K562 (cell line): ENCODE measurements at regions not wholly inside any gene's neighbourhood (a gene's known extent, or its start where the extent isn't known, plus 50 kb on each side); places are given as distances from the start of the nearest gene placed in this dataset.

ENCODE experiments used
- ATAC-seq: fragments of 200-7000 bp; cut with Tn5 transposase; 3 replicates; pipeline ENCODE4 v1.9.1; 2020; ENCODE audit warnings: moderate library complexity
- BruUV-seq: library from RNA; stranded (reverse); fragments of 400-500 nt; replicated peaks from 2 replicates; lab custom pipeline; 2021; lab: Mats Ljungman, UMichigan
- CTCF ChIA-PET: fragments of 300-600 bp; formaldehyde crosslinking; extraction: SDS; loops from one replicate; lab custom pipeline; 2021; ENCODE audit warnings: low intra/inter-chr PET ratio; lab: Yijun Ruan, JAX
- POLR2A ChIA-PET: fragments of 300-600, 350-650 bp; sonication (Branson Sonifier 250); formaldehyde crosslinking; extraction: SDS; loops from one replicate; lab custom pipeline; 2021; ENCODE audit warnings: antibody characterized with exemption, inconsistent platforms; lab: Yijun Ruan, JAX
- DNase-seq, 4 experiments: peaks; one replicate each; pipeline versions ENCODE4 v3.0.0 to v3.0.0-alpha.2; 2011 to 2018; ENCODE audit warnings: low spot score in 3 of 4, mixed read lengths in 3 of 4; ENCODE audit errors: extremely low read depth in 1 of 4
- FAIRE-seq: peaks from 2 replicates; lab custom pipeline; 2011; peaks lifted over from hg19 to GRCh38; lab: Jason Lieb, UNC
- H2AFZ ChIP-seq: 2 replicates; pipeline ENCODE4 v1.6.0; 2011; ENCODE audit warnings: low read depth, low read length, control low read depth, inconsistent platforms
- H3K27ac ChIP-seq: fragments of 200-600 bp; 3 replicates; pipeline ENCODE4 v1.8.0; 2011; ENCODE audit warnings: low read depth, mild to moderate bottlenecking, control low read depth, inconsistent platforms, low read length, moderate library complexity, mixed read lengths; ENCODE audit errors: extremely low read depth
- H3K27me3 ChIP-seq, 2 experiments: fragments of 300-600 bp in 1 of 2; 2 replicates in 1 of 2; 3 replicates in 1 of 2; pipeline versions ENCODE4 v1.6.0 to v1.8.0; 2011; ENCODE audit warnings: inconsistent platforms in 2 of 2, low read length in 2 of 2, mild to moderate bottlenecking in 1 of 2, mixed read lengths in 1 of 2, moderate library complexity in 1 of 2; ENCODE audit not compliant: control insufficient read depth in 2 of 2, insufficient read depth in 2 of 2
- H3K36me3 ChIP-seq: fragments of 300-600 bp; 3 replicates; pipeline ENCODE4 v1.8.0; 2011; ENCODE audit warnings: mild to moderate bottlenecking, low read length, inconsistent platforms; ENCODE audit not compliant: control insufficient read depth, insufficient read depth
- H3K4me1 ChIP-seq, 2 experiments: fragments of 200-600 bp in 1 of 2; replicated peaks in 1 of 2; 2 replicates in 1 of 2; 3 replicates in 1 of 2; pipeline versions ENCODE4 v1.5.1 to v1.8.0; 2011; ENCODE audit warnings: inconsistent platforms in 2 of 2, low read length in 2 of 2, mild to moderate bottlenecking in 1 of 2, mixed read lengths in 1 of 2, moderate library complexity in 1 of 2; ENCODE audit not compliant: control insufficient read depth in 2 of 2, insufficient read depth in 2 of 2
- H3K4me2 ChIP-seq: 2 replicates; pipeline ENCODE4 v1.6.1; 2011; ENCODE audit warnings: low read length, control low read depth, inconsistent platforms, mixed read lengths; ENCODE audit not compliant: insufficient read depth
- H3K4me3 ChIP-seq: fragments of 200-600 bp; sonication (generic), shearing (Covaris generic); 2 replicates; pipeline ENCODE4 v1.5.1; 2016; ENCODE audit warnings: control low read depth, inconsistent platforms
- H3K79me2 ChIP-seq: fragments of 200-600 bp; 3 replicates; pipeline ENCODE4 v1.8.0; 2011; ENCODE audit warnings: low read length, inconsistent platforms; ENCODE audit not compliant: control insufficient read depth, insufficient read depth
- H3K9ac ChIP-seq, 2 experiments: 2 replicates each; pipeline versions ENCODE4 v1.6.0 to v1.6.1; 2011; ENCODE audit warnings: low read depth in 2 of 2, low read length in 2 of 2, control low read depth in 1 of 2, inconsistent platforms in 1 of 2, mild to moderate bottlenecking in 1 of 2, mixed read lengths in 1 of 2; ENCODE audit not compliant: insufficient read depth in 1 of 2
- H3K9me1 ChIP-seq: one replicate; pipeline ENCODE4 v1.6.0; 2011; ENCODE audit warnings: inconsistent platforms, mild to moderate bottlenecking, low read length, moderate library complexity; ENCODE audit not compliant: control insufficient read depth, insufficient read depth
- H3K9me3 ChIP-seq: replicated peaks from 2 replicates; pipeline ENCODE4 v1.5.1; 2011; ENCODE audit warnings: low read depth, low read length, inconsistent platforms; ENCODE audit not compliant: control insufficient read depth, insufficient read depth
- H4K20me1 ChIP-seq: replicated peaks from 2 replicates; pipeline ENCODE4 v1.6.1; 2011; ENCODE audit warnings: low read length, inconsistent platforms, mixed read lengths; ENCODE audit not compliant: control insufficient read depth, insufficient read depth
- CCAR2 ChIP-seq: fragments of 200-400 bp; formaldehyde crosslinking; IDR thresholded peaks from 2 replicates; pipeline ENCODE4 v1.6.1; 2017; ENCODE audit warnings: mild to moderate bottlenecking, low read depth, low read length
- CHD2 ChIP-seq: IDR thresholded peaks from 2 replicates; pipeline ENCODE4 v1.6.1; 2011; ENCODE audit warnings: low read depth, low read length
- CREB3 ChIP-seq: fragments of 450-650 bp; conservative IDR thresholded peaks from 2 replicates; pipeline ENCODE4 v1.6.1; 2016; ENCODE audit warnings: missing genetic modification characterization, low read depth, mild to moderate bottlenecking, missing compliant biosample characterization, moderate library complexity
- EWSR1 ChIP-seq: fragments of 450-650 bp; IDR thresholded peaks from 2 replicates; pipeline ENCODE4 v1.6.1; 2018; ENCODE audit warnings: borderline replicate concordance, mild to moderate bottlenecking, low read depth, moderate library complexity; ENCODE audit not compliant: partially characterized antibody
- GATAD2A ChIP-seq: fragments of 450-650 bp; IDR thresholded peaks from 2 replicates; pipeline ENCODE4 v1.6.1; 2017
- IRF1 ChIP-seq: sonication (generic); formaldehyde crosslinking; IDR thresholded peaks from 2 replicates; pipeline ENCODE4 v1.8.0; 2022; ENCODE audit warnings: missing genetic modification reagents, mild to moderate bottlenecking, borderline replicate concordance
- MGA ChIP-seq: fragments of 450-650 bp; IDR thresholded peaks from 2 replicates; pipeline ENCODE4 v1.6.1; 2016; ENCODE audit warnings: mild to moderate bottlenecking, moderate library complexity
- NFXL1 ChIP-seq: fragments of 450-650 bp; formaldehyde crosslinking; IDR thresholded peaks from 2 replicates; pipeline ENCODE4 v1.4.0; 2021; ENCODE audit warnings: mild to moderate bottlenecking
- ZKSCAN8 ChIP-seq: fragments of 200-800 bp; sonication (Bioruptor generic); IDR thresholded peaks from 2 replicates; pipeline ENCODE4 v1.6.1; 2016; ENCODE audit warnings: missing genetic modification characterization, missing compliant biosample characterization
- ZNF436 ChIP-seq: fragments of 250-450, 450-650 bp; sonication (Bioruptor Pico); formaldehyde crosslinking; IDR thresholded peaks from 2 replicates; pipeline ENCODE4 v1.7.0; 2020; ENCODE audit warnings: mild to moderate bottlenecking
- ZNF695 ChIP-seq: fragments of 450-650 bp; formaldehyde crosslinking; IDR thresholded peaks from 2 replicates; pipeline ENCODE4 v1.4.0; 2020; ENCODE audit warnings: mild to moderate bottlenecking, moderate library complexity
- WGBS: fragments of 100-300 bp; shearing (Covaris generic); methylation state at CpG from one replicate; pipeline ENCODE4 v1.1.6; 2016; ENCODE audit warnings: low coverage, mixed read lengths; ENCODE audit not compliant: insufficient coverage; ENCODE audit errors: missing lambda C conversion rate; 5-methylcytosine and 5-hydroxymethylcytosine counted together
- in situ Hi-C: fragments of 300-500 bp; cut with MboI; formaldehyde crosslinking; loops from 4 replicates; pipeline ENCODE4 v1.15.0; 2018; ENCODE audit warnings: inconsistent platforms, mixed read lengths
- intact Hi-C: fragments of 100-400 bp; cut with micrococcal nuclease; formaldehyde crosslinking; loops from 2 replicates; pipeline ENCODE4 v1.14.2; 2022

GRCh38 chr18:73733376-73733775 is 414.3 kb downstream of the FBXO15 start:
- CTCF ChIA-PET: no interaction called here
- FAIRE-seq: no peak
- Histone ChIP-seq H3K27ac (no peak overlapping the region), H3K4me1 (no peaks in the 10 kb centered on the region), H3K4me3 (no peak overlapping the region), H3K9ac (no peak overlapping the region), H2AFZ (no peak overlapping the region), H3K4me2 (no peak overlapping the region), H3K27me3 (no peaks in the 10 kb centered on the region), H3K79me2 (no peaks in the 10 kb centered on the region), H3K9me3 (no peaks in the 10 kb centered on the region), H3K36me3 (no peaks in the 10 kb centered on the region), H4K20me1 (no peaks in the 10 kb centered on the region), H3K9me1 (no peaks in the 10 kb centered on the region)
- POLR2A ChIA-PET: interaction anchor here (0.8 kb wide), 1 partner anchor 97 kb away, joined by 3 read pairs; no protein-coding TSS in a partner anchor
- no TSS peak for BruUV-seq
- intact Hi-C loops (no loop called here), in situ Hi-C loops (no loop called here)
- no peak for ATAC-seq
- WGBS: 0% methylated on average over 4 of the region's 4 CpGs
- no peak for DNase-seq
- TF ChIP-seq ZKSCAN8: no peak
- TF ChIP-seq CCAR2: no peak
- TF ChIP-seq EWSR1: no peak
- TF ChIP-seq CREB3: no peak
- no peak for TF ChIP-seq GATAD2A
- TF ChIP-seq ZNF436 (CRISPR knock-in tag): no peak
- TF ChIP-seq ZNF695 (CRISPR knock-in tag): no peak
- TF ChIP-seq NFXL1: no peak
- TF ChIP-seq IRF1 (CRISPR knock-in tag): no peak
- TF ChIP-seq MGA: no peak
- no peak for TF ChIP-seq CHD2
